HUES64 (cell line): ENCODE measurements at regions not wholly inside any gene's neighbourhood (a gene's known extent, or its start where the extent isn't known, plus 50 kb on each side); places are given as distances from the start of the nearest gene placed in this dataset.
"Not testable (repeated sequence)": the region's sequence is repeated elsewhere in the genome, so short reads cannot be mapped to it uniquely, and the experiment has no call there.

ENCODE experiments used
- H3K27ac ChIP-seq: 2 replicates; pipeline ENCODE4 v1.7.0; 2013; ENCODE audit warnings: low read depth, low read length, inconsistent platforms
- H3K27me3 ChIP-seq: 2 replicates; pipeline ENCODE4 v1.6.1; 2013; ENCODE audit warnings: mild to moderate bottlenecking, low read length; ENCODE audit not compliant: insufficient read depth
- H3K36me3 ChIP-seq: 2 replicates; pipeline ENCODE4 v1.6.1; 2013; ENCODE audit warnings: mild to moderate bottlenecking, low read length; ENCODE audit not compliant: insufficient read depth
- H3K4me1 ChIP-seq: 2 replicates; pipeline ENCODE4 v1.6.1; 2013; ENCODE audit warnings: mild to moderate bottlenecking, low read length, moderate library complexity; ENCODE audit not compliant: insufficient read depth
- H3K4me3 ChIP-seq: 2 replicates; pipeline ENCODE4 v1.5.1; 2013; ENCODE audit warnings: mild to moderate bottlenecking, low read length, moderate library complexity
- H3K9ac ChIP-seq: 2 replicates; pipeline ENCODE4 v1.6.1; 2013; ENCODE audit warnings: mild to moderate bottlenecking, low read depth, low read length
- H3K9me3 ChIP-seq: 2 replicates; pipeline ENCODE4 v1.6.1; 2013; ENCODE audit warnings: low read depth, low read length; ENCODE audit not compliant: insufficient read depth
- WGBS: fragments of 150-250, 120-280 bp; methylation state at CpG from one replicate; pipeline ENCODE4 v1.1.7; 2013; ENCODE audit warnings: missing lambda C conversion rate; 5-methylcytosine and 5-hydroxymethylcytosine counted together

DNA sequence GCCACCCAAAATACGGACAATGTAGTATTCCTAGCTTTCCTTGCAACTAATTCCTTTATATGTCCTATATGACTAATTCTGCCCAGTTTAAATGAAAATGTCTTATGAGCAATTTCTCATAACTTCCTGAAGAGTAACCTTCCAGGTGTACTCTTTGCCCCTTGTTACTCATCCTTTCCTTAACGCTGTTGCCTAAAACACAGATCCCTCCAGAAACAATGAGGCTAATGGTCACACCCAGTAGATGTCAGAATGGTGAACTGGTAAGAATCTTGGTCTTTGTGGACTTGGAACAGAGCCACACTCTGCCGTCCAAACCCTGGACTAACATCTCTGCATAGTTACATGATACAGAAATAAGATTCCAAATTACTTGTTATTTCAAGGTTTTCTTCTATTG is 497.9 kb downstream of the IGSF11 start:
- no peak overlapping the region for H3K9ac ChIP-seq
- WGBS: 94% methylated on average over 3 of the region's 3 CpGs

DNA sequence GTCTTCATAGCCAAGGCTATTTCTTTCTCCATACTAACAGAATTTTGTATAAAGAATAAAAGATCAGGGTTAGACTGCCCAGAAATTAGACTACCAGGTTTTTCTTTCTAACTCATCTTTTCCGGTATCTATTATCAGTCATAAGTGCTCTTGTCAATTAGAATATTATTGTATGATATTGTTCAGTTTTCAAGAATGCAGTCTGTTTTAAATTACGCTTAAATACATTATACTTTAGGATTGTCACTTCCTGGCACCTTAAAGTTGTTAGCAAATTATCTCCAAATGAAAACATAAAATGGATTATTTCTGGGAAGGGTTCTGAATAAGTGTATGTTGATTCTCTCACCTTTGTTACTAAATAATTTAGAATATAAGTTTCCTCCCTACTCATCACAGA is 497.2 kb downstream of the IGSF11 start:
- H3K4me3 ChIP-seq: no peak overlapping the region
- no peaks in the 10 kb centered on the region for H3K9me3 ChIP-seq
- no peaks in the 10 kb centered on the region for H3K27me3 ChIP-seq
- no peak overlapping the region for H3K9ac ChIP-seq
- no peaks in the 10 kb centered on the region for H3K4me1 ChIP-seq
- no peaks in the 10 kb centered on the region for H3K36me3 ChIP-seq
- no peak overlapping the region for H3K27ac ChIP-seq
- no CpG with 5 or more reads among the region's 2 CpGs for WGBS

More for the DNA sequence above, 497.9 kb downstream of the IGSF11 start:
- Histone ChIP-seq H3K4me1 (no peaks in the 10 kb centered on the region), H3K9me3 (peaks cover 4% of the 10 kb centered on the region; the same call in 1 of the 2 replicates), H3K36me3 (no peaks in the 10 kb centered on the region), H3K27ac (no peak overlapping the region), H3K27me3 (no peaks in the 10 kb centered on the region), H3K4me3 (no peak overlapping the region)

DNA sequence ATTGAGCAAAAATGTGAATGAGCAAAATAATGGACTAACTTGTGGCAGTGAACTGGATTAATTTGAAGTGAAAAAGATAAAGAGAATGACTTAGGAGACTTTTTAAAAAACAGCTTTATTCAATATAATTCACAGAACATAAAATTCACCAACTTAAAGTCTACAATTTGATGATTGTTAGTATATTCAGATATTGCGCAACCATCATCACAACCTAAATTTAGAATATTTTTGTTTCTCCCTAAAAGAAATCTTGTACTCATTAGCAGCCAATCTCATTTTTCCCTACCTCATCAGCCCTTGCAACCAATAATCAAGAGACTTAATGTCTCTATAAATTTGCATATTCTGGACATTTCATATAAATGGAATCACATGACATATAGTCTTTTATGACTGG is 496.5 kb downstream of the IGSF11 start:
- H3K9ac ChIP-seq: no peak overlapping the region
- H3K4me1 ChIP-seq: no peaks in the 10 kb centered on the region
- no peak overlapping the region for H3K27ac ChIP-seq
- H3K36me3 ChIP-seq: no peaks in the 10 kb centered on the region
- H3K27me3 ChIP-seq: no peaks in the 10 kb centered on the region
- whole genome bisulfite sequencing: 100% methylated on average over 1 of the region's 1 CpG
- H3K9me3 ChIP-seq: no peaks in the 10 kb centered on the region
- H3K4me3 ChIP-seq: no peak overlapping the region

DNA sequence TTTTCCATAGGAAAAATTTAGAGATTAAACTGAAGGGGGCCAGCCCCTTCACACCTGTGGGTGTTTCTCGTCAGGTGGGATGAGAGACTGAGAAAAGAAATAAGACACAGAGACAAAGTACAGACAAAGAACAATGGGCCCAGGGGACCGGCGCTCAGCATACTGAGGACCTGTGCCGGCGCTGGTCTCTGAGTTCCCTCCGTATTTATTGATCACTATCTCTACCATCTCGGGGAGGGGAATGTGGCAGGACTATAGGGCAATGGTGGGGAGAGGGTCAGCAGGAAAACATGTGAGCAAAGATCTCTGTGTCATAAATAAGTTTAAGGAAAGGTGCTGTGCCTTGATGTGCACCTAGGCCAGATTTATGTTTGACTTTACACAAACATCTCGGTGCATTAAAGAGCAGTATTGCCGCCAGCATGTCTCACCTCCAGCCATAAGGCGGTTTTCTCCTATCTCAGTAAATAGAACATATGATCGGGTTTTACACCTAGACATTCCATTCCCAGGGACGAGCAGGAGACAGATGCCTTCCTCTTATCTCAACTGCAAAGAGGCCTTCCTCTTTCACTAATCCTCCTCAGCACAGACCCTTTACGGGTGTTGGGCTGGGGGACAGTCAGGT is 494.7 kb downstream of the IGSF11 start:
- H3K4me1 ChIP-seq, H3K9ac ChIP-seq, H3K27me3 ChIP-seq, H3K9me3 ChIP-seq, H3K4me3 ChIP-seq, H3K36me3 ChIP-seq, H3K27ac ChIP-seq: not testable (repeated sequence)
- 93% methylated on average over 13 of the region's 13 CpGs for WGBS

DNA sequence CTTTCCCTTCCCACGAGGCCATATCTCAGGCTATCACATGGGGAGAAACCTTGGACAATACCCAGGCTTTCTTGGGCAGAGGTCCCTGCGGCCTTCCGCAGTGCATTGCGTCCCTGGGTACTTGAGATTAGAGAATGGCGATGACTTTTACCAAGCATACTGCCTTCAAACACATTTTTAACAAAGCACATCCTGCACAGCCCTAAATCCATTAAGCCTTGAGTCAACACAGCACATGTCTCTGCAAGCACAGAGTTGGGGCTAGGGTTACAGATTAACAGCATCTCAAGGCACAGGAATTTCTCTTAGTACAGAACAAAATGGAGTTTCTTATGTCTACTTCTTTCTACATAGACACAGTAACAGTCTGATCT is 494.2 kb downstream of the IGSF11 start:
- 83% methylated on average over 4 of the region's 5 CpGs for WGBS
- H3K4me3 ChIP-seq, H3K27me3 ChIP-seq, H3K4me1 ChIP-seq, H3K9ac ChIP-seq, H3K9me3 ChIP-seq, H3K36me3 ChIP-seq, H3K27ac ChIP-seq: not testable (repeated sequence)

DNA sequence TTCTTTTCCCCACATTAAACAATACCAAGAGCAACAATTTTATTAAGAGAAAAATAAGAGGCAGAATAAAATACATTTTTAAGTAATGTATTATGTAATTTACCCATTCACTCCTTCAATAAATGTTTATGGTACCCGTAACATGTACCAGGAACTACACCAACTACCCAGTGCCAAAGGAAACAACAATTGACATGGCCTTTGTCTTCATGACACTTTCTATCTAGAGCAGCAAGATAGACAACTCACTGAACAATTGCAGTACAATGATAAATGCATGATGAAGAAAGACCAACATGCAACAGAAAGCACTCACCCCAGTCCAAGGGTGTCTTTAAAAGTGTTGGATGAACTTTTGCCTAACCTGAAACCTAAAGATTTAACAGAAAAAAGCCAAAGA is 493.8 kb downstream of the IGSF11 start:
- no peaks in the 10 kb centered on the region for H3K27me3 ChIP-seq
- no peaks in the 10 kb centered on the region for H3K9me3 ChIP-seq
- H3K27ac ChIP-seq: no peak overlapping the region
- H3K4me3 ChIP-seq: no peak overlapping the region
- H3K4me1 ChIP-seq: no peaks in the 10 kb centered on the region
- H3K9ac ChIP-seq: no peak overlapping the region
- 100% methylated on average over 1 of the region's 1 CpG for WGBS
- H3K36me3 ChIP-seq: no peaks in the 10 kb centered on the region

DNA sequence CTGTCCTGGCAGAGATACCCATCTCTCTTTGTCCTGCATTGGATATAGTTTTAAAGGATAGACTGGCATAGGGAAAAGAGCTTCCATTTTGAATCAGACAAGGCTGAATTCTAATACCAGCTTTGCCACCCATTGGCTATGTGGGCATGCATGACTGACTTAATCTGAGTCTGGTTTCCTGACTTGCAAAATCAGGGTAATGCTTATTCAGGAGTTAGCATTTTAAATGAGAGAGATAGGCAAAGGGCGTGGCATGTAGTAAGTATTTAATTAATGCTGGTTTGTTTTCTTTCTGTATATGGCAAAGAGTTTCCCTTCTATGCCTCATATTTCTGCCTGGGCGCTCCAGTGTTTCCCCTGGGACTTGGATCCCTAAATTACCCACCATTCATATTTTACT is 492.9 kb downstream of the IGSF11 start:
- no peaks in the 10 kb centered on the region for H3K4me1 ChIP-seq
- H3K27me3 ChIP-seq: no peaks in the 10 kb centered on the region
- no peaks in the 10 kb centered on the region for H3K36me3 ChIP-seq
- no peaks in the 10 kb centered on the region for H3K9me3 ChIP-seq
- H3K4me3 ChIP-seq: no peak overlapping the region
- H3K9ac ChIP-seq: no peak overlapping the region
- no peak overlapping the region for H3K27ac ChIP-seq
- WGBS: 87% methylated on average over 2 of the region's 2 CpGs

DNA sequence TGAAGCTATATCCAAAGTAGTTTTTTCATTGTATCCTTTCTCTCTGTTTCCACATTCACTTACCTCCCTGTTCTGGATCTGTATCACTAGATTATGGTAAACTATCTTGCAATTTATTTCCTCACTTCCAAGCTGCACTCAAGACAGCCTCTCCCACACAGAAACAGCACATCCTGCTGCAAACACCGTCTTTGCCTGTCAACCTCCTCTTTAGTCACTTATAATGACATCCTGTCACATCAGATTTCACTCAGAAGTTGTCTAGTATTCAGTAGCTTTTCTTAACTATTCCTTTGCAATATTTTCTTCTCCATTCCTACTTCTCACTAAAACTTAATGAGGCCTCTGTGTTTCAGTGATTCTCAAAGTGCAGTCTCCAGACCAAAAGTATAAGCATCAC is 490.8 kb downstream of the IGSF11 start:
- 92% methylated on average over 1 of the region's 1 CpG for WGBS
- H3K4me1 ChIP-seq: no peaks in the 10 kb centered on the region
- H3K9me3 ChIP-seq: no peaks in the 10 kb centered on the region
- no peaks in the 10 kb centered on the region for H3K27me3 ChIP-seq
- H3K4me3 ChIP-seq: no peak overlapping the region
- no peaks in the 10 kb centered on the region for H3K36me3 ChIP-seq
- no peak overlapping the region for H3K27ac ChIP-seq
- no peak overlapping the region for H3K9ac ChIP-seq

DNA sequence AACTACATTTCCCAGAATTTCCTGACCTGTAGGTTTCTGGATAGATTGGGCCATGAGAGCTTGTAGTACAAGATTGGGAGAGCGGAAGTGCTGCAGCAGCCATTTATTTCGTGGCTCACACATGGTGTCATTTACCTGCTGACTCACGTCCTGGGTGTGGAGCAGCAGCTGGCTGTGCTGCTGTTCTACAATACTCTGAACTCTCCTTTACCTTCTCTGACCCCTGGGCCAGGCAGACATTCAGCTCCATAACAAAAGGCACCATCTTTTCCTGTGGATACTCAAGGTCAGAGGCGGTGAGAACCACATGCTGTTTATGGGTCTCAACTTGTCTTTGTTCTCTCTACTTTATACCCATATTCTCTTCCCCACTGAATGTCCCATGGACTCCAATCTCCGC is 490.2 kb downstream of the IGSF11 start:
- Histone ChIP-seq H3K36me3 (no peaks in the 10 kb centered on the region), H3K27me3 (no peaks in the 10 kb centered on the region), H3K9me3 (no peaks in the 10 kb centered on the region), H3K9ac (no peak overlapping the region), H3K4me3 (no peak overlapping the region), H3K27ac (no peak overlapping the region), H3K4me1 (no peaks in the 10 kb centered on the region)
- 61% methylated on average over 5 of the region's 5 CpGs for WGBS

DNA sequence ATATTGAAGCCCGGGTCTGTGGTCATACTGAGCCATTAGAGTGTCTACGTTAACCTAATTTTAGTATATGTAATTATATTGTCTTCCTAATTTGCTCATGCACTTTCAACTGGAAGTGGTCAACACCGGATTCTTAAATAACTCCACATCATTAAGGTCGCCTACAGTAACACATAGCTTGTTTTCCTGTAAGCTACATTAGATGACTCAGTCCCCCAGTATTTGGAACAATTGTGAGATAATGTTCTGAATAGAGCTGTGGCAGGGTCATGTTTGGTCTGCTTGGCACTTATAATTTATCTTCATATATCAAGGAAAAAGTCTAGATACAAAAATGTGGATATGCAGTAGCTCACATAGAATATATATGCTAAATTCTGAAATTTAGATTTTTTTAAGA is 486.2 kb downstream of the IGSF11 start:
- H3K27ac ChIP-seq: no peak overlapping the region
- no peaks in the 10 kb centered on the region for H3K9me3 ChIP-seq
- no peaks in the 10 kb centered on the region for H3K27me3 ChIP-seq
- H3K4me1 ChIP-seq: peaks cover 6% of the 10 kb centered on the region; the same call in 1 of the 2 replicates
- no peak overlapping the region for H3K4me3 ChIP-seq
- no peaks in the 10 kb centered on the region for H3K36me3 ChIP-seq
- WGBS: 88% methylated on average over 2 of the region's 4 CpGs
- H3K9ac ChIP-seq: no peak overlapping the region

DNA sequence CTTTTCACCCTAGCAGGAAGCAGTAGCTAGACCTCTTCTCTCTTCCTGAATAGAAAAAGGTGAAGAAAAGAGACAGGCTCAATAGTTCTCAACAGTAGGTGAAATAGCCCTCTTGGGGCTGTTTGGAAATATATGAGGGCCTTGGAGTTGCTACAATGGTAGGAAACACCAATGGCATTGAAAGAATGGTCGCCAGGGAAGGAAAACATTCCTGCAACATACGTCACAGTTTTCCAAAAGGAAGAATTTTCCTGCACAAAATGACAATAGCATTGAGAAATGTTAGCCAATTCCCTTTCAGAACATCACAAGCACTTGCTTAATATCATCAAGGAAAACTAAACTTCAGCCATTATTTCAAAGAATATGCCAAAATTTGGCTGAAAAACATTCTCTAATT is 484.5 kb downstream of the IGSF11 start:
- H3K4me1 ChIP-seq: peaks cover 6% of the 10 kb centered on the region; the same call in 1 of the 2 replicates
- no peak overlapping the region for H3K27ac ChIP-seq
- 74% methylated on average over 2 of the region's 2 CpGs for WGBS
- no peaks in the 10 kb centered on the region for H3K36me3 ChIP-seq
- H3K9ac ChIP-seq: no peak overlapping the region
- no peaks in the 10 kb centered on the region for H3K9me3 ChIP-seq
- no peaks in the 10 kb centered on the region for H3K27me3 ChIP-seq
- no peak overlapping the region for H3K4me3 ChIP-seq

DNA sequence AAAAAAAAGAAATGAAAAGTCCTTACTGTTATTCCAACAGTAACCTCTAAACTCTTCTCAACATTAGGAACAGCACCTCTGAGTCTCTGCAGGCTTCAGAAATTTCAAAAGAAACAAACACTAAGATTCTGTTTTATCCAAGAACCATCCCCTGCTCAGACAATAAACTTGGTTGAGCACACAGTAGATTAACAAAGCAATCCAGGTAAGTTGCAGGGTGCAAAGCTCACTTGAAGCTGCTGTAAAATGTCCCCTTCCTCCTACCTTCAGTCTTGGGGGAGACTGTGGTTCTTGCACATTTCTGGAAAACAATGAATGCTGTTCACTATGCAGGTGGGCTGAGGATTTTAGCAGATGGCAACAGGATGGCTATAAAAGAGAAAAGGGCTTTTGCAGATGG is 484.1 kb downstream of the IGSF11 start:
- H3K27ac ChIP-seq: no peak overlapping the region
- H3K4me3 ChIP-seq: no peak overlapping the region
- peaks cover 6% of the 10 kb centered on the region; the same call in 1 of the 2 replicates for H3K4me1 ChIP-seq
- no peak overlapping the region for H3K9ac ChIP-seq
- H3K9me3 ChIP-seq: no peaks in the 10 kb centered on the region
- no peaks in the 10 kb centered on the region for H3K27me3 ChIP-seq
- no peaks in the 10 kb centered on the region for H3K36me3 ChIP-seq
